Naive thymus-derived CD8-positive, alpha-beta T cell (primary cell): ENCODE measurements at regions not wholly inside any gene's neighbourhood (a gene's known extent, or its start where the extent isn't known, plus 50 kb on each side); places are given as distances from the start of the nearest gene placed in this dataset.

ENCODE experiments used
- ATAC-seq, 2 donors: fragments of 150-1000 bp; cut with Tn5 transposase in 1 of 2; sonication (Bioruptor Pico), chemical (Tn5 transposase) in 1 of 2; 1 replicate in 1 of 2; 2 replicates in 1 of 2; pipeline ENCODE4 v1.10.0; 2021; ENCODE audit warnings: mild to moderate bottlenecking in 2 of 2, moderate library complexity in 2 of 2
- POLR2A ChIA-PET: fragments of 350-600 bp; sonication (Branson Sonifier 250); formaldehyde crosslinking; loops from one replicate; lab custom pipeline; 2021; ENCODE audit warnings: antibody characterized with exemption; lab: Charles Lee
- DNase-seq, 10 donors: peaks; one replicate each; pipeline versions ENCODE4 v3.0.0 to v3.0.0-alpha.2; 2020 to 2022
- H3K27ac Mint-ChIP-seq, 10 donors: one replicate each; pipeline ENCODE4 v1.8.0; 2020 to 2022; ENCODE audit warnings: mild to moderate bottlenecking in 10 of 10, mixed read lengths in 10 of 10, moderate library complexity in 4 of 10, inconsistent platforms in 1 of 10
- H3K27me3 Mint-ChIP-seq, 5 donors: one replicate each; pipeline ENCODE4 v1.8.0; 2021 to 2022; ENCODE audit warnings: mixed read lengths in 5 of 5
- H3K36me3 Mint-ChIP-seq, 3 donors: one replicate each; pipeline ENCODE4 v1.8.0; 2020 to 2022; ENCODE audit warnings: mixed read lengths in 3 of 3, mild to moderate bottlenecking in 2 of 3, inconsistent platforms in 1 of 3
- H3K4me1 Mint-ChIP-seq, 4 donors: one replicate each; pipeline ENCODE4 v1.8.0; 2021 to 2022; ENCODE audit warnings: mixed read lengths in 4 of 4
- H3K4me3 Mint-ChIP-seq, 10 donors: one replicate each; pipeline ENCODE4 v1.8.0; 2020 to 2022; ENCODE audit warnings: mild to moderate bottlenecking in 10 of 10, mixed read lengths in 10 of 10, moderate library complexity in 6 of 10, inconsistent platforms in 1 of 10
- H3K9me3 Mint-ChIP-seq, 9 donors: one replicate each; pipeline ENCODE4 v1.8.0; 2020 to 2022; ENCODE audit warnings: mixed read lengths in 9 of 9, mild to moderate bottlenecking in 3 of 9, inconsistent platforms in 1 of 9, moderate library complexity in 1 of 9

DNA sequence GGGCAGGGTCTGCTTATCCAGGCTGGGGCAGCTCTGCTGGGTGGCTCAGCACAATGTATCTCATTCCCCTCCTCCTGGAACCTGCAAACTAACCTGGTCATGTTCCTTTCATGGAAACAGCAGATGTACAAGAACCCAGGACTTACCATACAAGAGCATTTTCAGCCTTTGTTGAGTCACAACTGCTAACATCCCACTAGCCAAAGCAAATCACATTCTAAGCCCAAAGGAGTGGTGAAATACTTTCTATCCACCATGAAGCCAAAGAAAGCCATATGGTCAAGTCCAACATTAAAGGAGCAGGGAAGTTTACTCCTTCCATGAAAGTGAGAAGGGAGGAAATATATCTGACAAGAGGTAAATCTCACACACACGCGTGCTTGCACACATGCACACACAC, 163.0 kb downstream of the IRS1 start:
- Mint-ChIP-seq H3K27me3 (peaks cover 0 to 11% (median 7%) of the 10 kb centered on the region in 5 donors), H3K4me1 (no peaks in the 10 kb centered on the region), H3K27ac (no peak overlapping the region), H3K4me3 (no peak overlapping the region), H3K9me3 (peaks cover 0 to 17% (median 5%) of the 10 kb centered on the region in 9 donors), H3K36me3 (peaks cover 0 to 11% (median 0%) of the 10 kb centered on the region in 3 donors)
- no peak for DNase-seq
- ATAC-seq, result no peak
- POLR2A ChIA-PET, result no interaction called here

GRCh38 chr2:226634943-226635604, 164.5 kb downstream of the IRS1 start:
- ATAC-seq (no peak), DNase-seq (no peak)
- H3K9me3 Mint-ChIP-seq, result peaks cover 0 to 10% (median 4%) of the 10 kb centered on the region in 9 donors
- H3K36me3 Mint-ChIP-seq, result peaks cover 0 to 6% (median 0%) of the 10 kb centered on the region in 3 donors
- peaks cover 3 to 11% (median 7%) of the 10 kb centered on the region in 5 donors for H3K27me3 Mint-ChIP-seq
- H3K27ac Mint-ChIP-seq, result no peak overlapping the region
- no peak overlapping the region for H3K4me3 Mint-ChIP-seq
- no peaks in the 10 kb centered on the region for H3K4me1 Mint-ChIP-seq
- POLR2A ChIA-PET, result no interaction called here

- H3K27me3 Mint-ChIP-seq, result peaks cover 3 to 8% (median 6%) of the 10 kb centered on the region in 5 donors
- H3K4me1 Mint-ChIP-seq, result no peaks in the 10 kb centered on the region
- POLR2A ChIA-PET, result no interaction called here
- no peak for DNase-seq
- H3K36me3 Mint-ChIP-seq, result no peaks in the 10 kb centered on the region
- no peaks in the 10 kb centered on the region for H3K9me3 Mint-ChIP-seq
- H3K4me3 Mint-ChIP-seq, result no peak overlapping the region
- no peak overlapping the region for H3K27ac Mint-ChIP-seq
- no peak for ATAC-seq
These were observed 167.9 kb downstream of the IRS1 start for GRCh38 chr2:226631671-226632070.

DNA sequence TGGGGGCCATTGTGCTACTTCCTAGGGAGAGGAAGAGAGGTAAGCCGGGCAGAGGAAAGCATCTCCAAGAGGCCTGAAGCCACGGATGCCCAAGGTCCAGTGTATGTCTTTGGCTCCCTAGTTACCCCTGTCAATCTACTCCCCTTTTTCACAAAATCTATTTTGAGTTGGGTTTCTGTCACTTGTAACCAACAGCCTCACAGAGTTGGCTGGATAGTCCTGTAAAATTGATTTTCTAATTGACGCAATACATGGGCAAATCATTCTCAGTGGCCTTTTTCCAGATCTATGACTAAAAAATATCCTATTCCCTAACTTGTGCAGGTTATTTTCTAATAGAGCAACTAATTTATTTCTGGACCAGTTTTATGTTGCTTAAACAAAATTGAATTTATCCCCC, 168.4 kb downstream of the IRS1 start:
- H3K27me3 Mint-ChIP-seq, result peaks cover 1 to 8% (median 3%) of the 10 kb centered on the region in 5 donors
- H3K9me3 Mint-ChIP-seq, result no peaks in the 10 kb centered on the region
- no peaks in the 10 kb centered on the region for H3K4me1 Mint-ChIP-seq
- ATAC-seq, result no peak
- POLR2A ChIA-PET, result no interaction called here
- no peak for DNase-seq
- no peak overlapping the region for H3K4me3 Mint-ChIP-seq
- no peak overlapping the region for H3K27ac Mint-ChIP-seq
- no peaks in the 10 kb centered on the region for H3K36me3 Mint-ChIP-seq

DNA sequence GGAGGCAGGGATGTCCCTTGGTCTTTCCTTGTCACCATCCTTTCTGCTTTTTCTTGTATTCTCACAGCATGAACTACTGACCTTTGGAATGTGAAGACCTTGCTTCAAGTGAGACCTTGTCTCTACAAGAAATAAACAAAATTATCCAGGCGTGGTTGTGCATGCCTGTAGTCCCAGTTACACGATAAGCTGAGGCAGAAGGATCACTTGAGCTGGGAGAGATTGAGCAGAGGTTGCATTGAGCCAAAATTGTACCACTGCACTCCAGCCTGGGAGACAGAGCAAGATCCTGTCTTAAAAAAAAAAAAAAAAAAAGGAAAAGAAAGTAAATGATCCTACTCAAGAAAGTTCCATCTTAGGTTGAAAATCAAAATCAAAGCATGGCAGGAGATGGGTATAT, 173.7 kb downstream of the IRS1 start:
- Mint-ChIP-seq H3K4me3 (no peak overlapping the region), H3K27ac (no peak overlapping the region), H3K36me3 (no peaks in the 10 kb centered on the region), H3K4me1 (no peaks in the 10 kb centered on the region), H3K27me3 (peaks cover 0 to 8% (median 2%) of the 10 kb centered on the region in 5 donors), H3K9me3 (peaks cover 0 to 1% (median 0%) of the 10 kb centered on the region in 9 donors)
- DNase-seq (no peak), ATAC-seq (no peak)
- POLR2A ChIA-PET, result no interaction called here

GRCh38 chr2:226623587-226624368, 175.8 kb downstream of the IRS1 start:
- H3K4me3 Mint-ChIP-seq, result no peak overlapping the region
- peaks cover 0 to 14% (median 5%) of the 10 kb centered on the region in 5 donors for H3K27me3 Mint-ChIP-seq
- DNase-seq (no peak), ATAC-seq (no peak)
- peaks cover 0 to 1% (median 0%) of the 10 kb centered on the region in 9 donors for H3K9me3 Mint-ChIP-seq
- H3K4me1 Mint-ChIP-seq, result no peaks in the 10 kb centered on the region
- no peaks in the 10 kb centered on the region for H3K36me3 Mint-ChIP-seq
- POLR2A ChIA-PET, result no interaction called here
- H3K27ac Mint-ChIP-seq, result no peak overlapping the region

DNA sequence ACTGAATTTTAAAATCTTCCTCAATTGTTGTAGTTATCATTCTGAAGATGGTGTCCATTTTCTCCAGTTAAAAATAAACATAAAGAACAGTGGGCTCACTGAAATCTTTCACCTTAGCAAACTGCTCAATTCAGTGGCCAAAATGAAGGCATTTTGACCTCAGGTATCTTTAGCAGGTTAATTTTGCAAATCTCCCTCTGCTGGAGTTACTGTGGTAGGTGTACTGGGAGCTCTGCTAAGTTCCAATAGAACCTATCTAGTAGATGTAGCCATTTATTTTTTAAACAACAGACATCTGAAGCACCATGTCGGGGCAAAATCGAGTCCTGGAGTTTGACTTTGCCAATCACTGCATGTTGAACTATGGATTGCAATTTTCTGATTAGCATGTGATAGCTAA, 177.1 kb downstream of the IRS1 start:
- H3K27me3 Mint-ChIP-seq, result peaks cover 2 to 25% (median 6%) of the 10 kb centered on the region in 5 donors
- peaks cover 0 to 1% (median 0%) of the 10 kb centered on the region in 9 donors for H3K9me3 Mint-ChIP-seq
- POLR2A ChIA-PET, result no interaction called here
- H3K4me1 Mint-ChIP-seq, result no peaks in the 10 kb centered on the region
- H3K36me3 Mint-ChIP-seq, result no peaks in the 10 kb centered on the region
- H3K27ac Mint-ChIP-seq, result no peak overlapping the region
- H3K4me3 Mint-ChIP-seq, result no peak overlapping the region
- DNase-seq, result no peak
- ATAC-seq, result no peak

- ATAC-seq (no peak), DNase-seq (no peak)
- Mint-ChIP-seq H3K4me1 (no peaks in the 10 kb centered on the region), H3K36me3 (no peaks in the 10 kb centered on the region), H3K9me3 (peaks cover 0 to 1% (median 0%) of the 10 kb centered on the region in 9 donors), H3K4me3 (no peak overlapping the region), H3K27me3 (peaks cover 2 to 25% (median 6%) of the 10 kb centered on the region in 5 donors), H3K27ac (no peak overlapping the region)
- POLR2A ChIA-PET, result no interaction called here
These were observed 179.4 kb downstream of the IRS1 start for GRCh38 chr2:226620176-226620575.

GRCh38 chr2:226619707-226620106, 179.9 kb downstream of the IRS1 start:
- ATAC-seq, result no peak
- Mint-ChIP-seq H3K4me3 (no peak overlapping the region), H3K4me1 (no peaks in the 10 kb centered on the region), H3K36me3 (no peaks in the 10 kb centered on the region), H3K9me3 (no peaks in the 10 kb centered on the region), H3K27me3 (peaks cover 2 to 25% (median 6%) of the 10 kb centered on the region in 5 donors), H3K27ac (no peak overlapping the region)
- DNase-seq, result no peak
- POLR2A ChIA-PET, result no interaction called here

DNA sequence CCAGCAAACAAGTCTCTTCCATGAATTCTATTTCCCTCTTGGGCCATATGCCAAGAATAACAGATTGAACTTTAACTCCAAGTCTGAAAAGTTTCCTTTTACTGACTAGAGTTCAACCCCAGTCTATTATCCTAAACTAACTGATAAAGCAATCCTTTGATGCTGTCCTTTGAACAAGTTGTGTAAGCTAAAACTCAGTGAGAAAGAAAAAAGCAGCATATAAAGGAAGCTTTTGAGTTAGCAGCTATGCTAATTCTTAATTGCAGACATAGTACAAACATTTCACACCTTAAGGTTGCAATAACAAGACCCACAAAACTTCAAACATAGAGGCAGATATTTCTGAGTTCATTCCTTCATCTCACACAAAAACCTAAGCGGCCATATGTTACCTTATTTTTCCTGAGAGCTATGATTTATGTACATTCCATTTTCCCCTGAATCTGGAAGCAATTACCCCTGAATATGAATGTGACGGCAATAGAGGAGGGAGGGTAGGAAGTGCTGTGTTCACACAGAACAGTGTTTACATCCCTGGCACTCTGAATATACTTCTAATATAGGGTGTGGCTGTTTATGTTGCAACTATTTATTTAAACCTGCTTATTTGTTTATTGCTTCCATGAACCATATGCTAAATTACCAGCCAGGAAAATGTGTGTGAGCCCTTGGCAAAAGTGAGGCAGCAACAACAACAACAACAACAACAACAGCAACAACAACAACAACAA, 180.6 kb downstream of the IRS1 start:
- no peaks in the 10 kb centered on the region for H3K36me3 Mint-ChIP-seq
- H3K4me1 Mint-ChIP-seq, result no peaks in the 10 kb centered on the region
- peaks cover 2 to 25% (median 6%) of the 10 kb centered on the region in 5 donors for H3K27me3 Mint-ChIP-seq
- H3K9me3 Mint-ChIP-seq, result no peaks in the 10 kb centered on the region
- DNase-seq (no peak), ATAC-seq (no peak)
- POLR2A ChIA-PET, result no interaction called here
- no peak overlapping the region for H3K27ac Mint-ChIP-seq
- no peak overlapping the region for H3K4me3 Mint-ChIP-seq

GRCh38 chr2:226618544-226618874, 181.1 kb downstream of the IRS1 start:
- Mint-ChIP-seq H3K4me3 (no peak overlapping the region), H3K4me1 (no peaks in the 10 kb centered on the region), H3K36me3 (no peaks in the 10 kb centered on the region), H3K27me3 (peaks cover 2 to 25% (median 6%) of the 10 kb centered on the region in 5 donors), H3K9me3 (no peaks in the 10 kb centered on the region), H3K27ac (no peak overlapping the region)
- DNase-seq, result no peak
- POLR2A ChIA-PET, result no interaction called here
- no peak for ATAC-seq

DNA sequence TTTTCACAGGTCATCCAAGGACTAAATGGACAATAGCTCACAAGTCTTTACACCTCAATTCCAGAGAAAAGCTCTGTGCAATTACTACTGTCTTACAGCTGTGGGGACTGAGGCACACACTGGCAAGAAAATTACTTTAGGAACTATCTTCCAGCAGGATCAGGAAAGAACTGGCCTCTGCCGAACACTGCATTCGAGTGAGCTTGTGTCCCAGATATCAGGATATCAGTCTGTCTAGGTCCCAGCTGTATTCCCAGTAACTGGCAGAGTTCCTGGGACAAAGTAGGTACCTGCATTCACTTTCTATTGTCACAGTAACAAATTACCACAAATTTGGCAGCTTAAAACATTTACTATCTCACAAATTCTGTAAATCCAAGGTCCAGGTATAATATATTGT, 183.7 kb downstream of the IRS1 start:
- ATAC-seq (no peak), DNase-seq (no peak)
- Mint-ChIP-seq H3K27me3 (peaks cover 3 to 38% (median 7%) of the 10 kb centered on the region in 5 donors), H3K4me1 (no peaks in the 10 kb centered on the region), H3K27ac (no peak overlapping the region), H3K36me3 (no peaks in the 10 kb centered on the region), H3K9me3 (no peaks in the 10 kb centered on the region), H3K4me3 (no peak overlapping the region)
- POLR2A ChIA-PET, result no interaction called here

DNA sequence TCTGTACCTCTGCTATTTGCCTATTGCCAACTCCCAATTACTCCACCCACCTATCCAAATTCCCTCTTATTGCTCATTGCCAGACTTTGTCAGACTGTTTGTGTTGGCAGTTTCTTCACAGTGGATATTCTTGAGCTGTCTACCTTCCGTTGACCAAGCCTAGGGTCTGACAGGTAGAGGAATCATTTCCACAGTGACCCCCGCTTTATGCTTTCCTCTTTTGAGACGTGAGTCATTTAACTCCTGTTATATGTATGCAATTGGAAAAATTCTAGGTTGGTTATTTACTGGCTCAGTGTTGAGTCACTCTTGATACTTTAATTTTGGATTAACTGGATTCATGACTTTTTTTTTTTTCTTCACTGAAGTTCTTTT, 187.7 kb downstream of the IRS1 start:
- ATAC-seq, result no peak
- POLR2A ChIA-PET, result no interaction called here
- H3K4me1 Mint-ChIP-seq, result peaks cover 0 to 4% (median 0%) of the 10 kb centered on the region in 4 donors
- peaks cover 2 to 13% (median 8%) of the 10 kb centered on the region in 5 donors for H3K27me3 Mint-ChIP-seq
- H3K4me3 Mint-ChIP-seq, result no peak overlapping the region
- no peak for DNase-seq
- H3K9me3 Mint-ChIP-seq, result no peaks in the 10 kb centered on the region
- no peak overlapping the region for H3K27ac Mint-ChIP-seq
- H3K36me3 Mint-ChIP-seq, result no peaks in the 10 kb centered on the region
